ENCODE measurements at regions not wholly inside any gene's neighbourhood (a gene's known extent, or its start where the extent isn't known, plus 50 kb on each side); places are given as distances from the start of the nearest gene placed in this dataset.

DNA sequence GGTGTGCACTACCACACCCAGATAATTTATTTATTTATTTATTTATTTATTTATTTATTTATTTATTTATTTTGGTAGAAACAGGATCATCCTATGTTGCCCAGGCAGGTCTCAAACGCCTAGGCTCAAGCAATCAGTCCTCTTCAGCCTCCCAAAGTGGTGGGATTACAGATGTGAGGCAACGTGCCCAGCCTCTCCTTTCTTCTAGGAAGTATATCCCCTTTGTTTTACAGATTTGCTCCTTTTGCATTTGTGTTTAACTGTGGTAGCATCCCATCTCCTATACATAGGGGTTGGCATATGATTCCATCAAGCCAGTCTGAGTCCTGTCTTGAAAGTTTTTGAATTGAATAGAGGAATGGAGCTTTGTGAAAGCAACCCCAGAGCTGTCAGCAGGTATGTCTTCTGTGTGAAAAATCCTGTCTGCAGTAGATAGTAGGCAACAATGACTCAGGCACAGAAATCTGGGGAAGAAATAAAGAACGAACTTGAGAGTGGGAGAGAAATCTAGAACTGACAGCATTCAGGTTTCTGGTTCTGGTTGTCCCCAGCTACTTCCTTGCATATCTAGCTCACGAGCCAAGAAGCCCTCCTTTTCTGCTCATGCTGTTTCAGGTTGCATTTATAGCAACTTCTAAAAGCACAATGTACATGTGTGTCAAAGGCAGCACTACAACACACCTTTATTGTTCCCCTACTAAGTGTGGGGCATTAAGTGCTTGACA, 113.7 kb upstream of the LSM6 start:
- no peaks in the 10 kb centered on the region for H3K36me3 ChIP-seq (ENCODE audit: control insufficient read depth, insufficient read depth, low read length)
- peaks cover 8 to 13% of the 10 kb centered on the region in 2 donors for H3K27me3 Mint-ChIP-seq (ENCODE audit: low read depth in 2 of 2)
- no peak overlapping the region for H3K4me3 Mint-ChIP-seq
- WGBS (ENCODE audit: insufficient coverage): 65% methylated on average over 3 of the region's 4 CpGs
- H3K27ac ChIP-seq (ENCODE audit: low read length): no peak overlapping the region
- intact Hi-C loops (cut with micrococcal nuclease): no loop called here
- H3K9me3 ChIP-seq (ENCODE audit: control insufficient read depth, insufficient read depth, low read length): no peaks in the 10 kb centered on the region
- DNase-seq: no peak
- H3K27me3 ChIP-seq (ENCODE audit: control insufficient read depth, insufficient read depth, low read length): no peaks in the 10 kb centered on the region
- peaks cover 3% of the 10 kb centered on the region for H3K4me1 ChIP-seq (ENCODE audit: control insufficient read depth, insufficient read depth, low read length)
- H3K4me3 ChIP-seq (ENCODE audit: low read length): no peak overlapping the region
- peaks cover 0 to 2% of the 10 kb centered on the region in 2 donors for H3K9me3 Mint-ChIP-seq
- no peaks in the 10 kb centered on the region for H3K4me1 Mint-ChIP-seq
- ATAC-seq: no peak
- H3K36me3 Mint-ChIP-seq: no peaks in the 10 kb centered on the region
- H3K27ac Mint-ChIP-seq: no peak overlapping the region
- TF ChIP-seq, protein P1, sequence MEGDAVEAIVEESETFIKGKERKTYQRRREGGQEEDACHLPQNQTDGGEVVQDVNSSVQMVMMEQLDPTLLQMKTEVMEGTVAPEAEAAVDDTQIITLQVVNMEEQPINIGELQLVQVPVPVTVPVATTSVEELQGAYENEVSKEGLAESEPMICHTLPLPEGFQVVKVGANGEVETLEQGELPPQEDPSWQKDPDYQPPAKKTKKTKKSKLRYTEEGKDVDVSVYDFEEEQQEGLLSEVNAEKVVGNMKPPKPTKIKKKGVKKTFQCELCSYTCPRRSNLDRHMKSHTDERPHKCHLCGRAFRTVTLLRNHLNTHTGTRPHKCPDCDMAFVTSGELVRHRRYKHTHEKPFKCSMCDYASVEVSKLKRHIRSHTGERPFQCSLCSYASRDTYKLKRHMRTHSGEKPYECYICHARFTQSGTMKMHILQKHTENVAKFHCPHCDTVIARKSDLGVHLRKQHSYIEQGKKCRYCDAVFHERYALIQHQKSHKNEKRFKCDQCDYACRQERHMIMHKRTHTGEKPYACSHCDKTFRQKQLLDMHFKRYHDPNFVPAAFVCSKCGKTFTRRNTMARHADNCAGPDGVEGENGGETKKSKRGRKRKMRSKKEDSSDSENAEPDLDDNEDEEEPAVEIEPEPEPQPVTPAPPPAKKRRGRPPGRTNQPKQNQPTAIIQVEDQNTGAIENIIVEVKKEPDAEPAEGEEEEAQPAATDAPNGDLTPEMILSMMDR (IDR thresholded peaks at IDR 0.05): no peak

DNA sequence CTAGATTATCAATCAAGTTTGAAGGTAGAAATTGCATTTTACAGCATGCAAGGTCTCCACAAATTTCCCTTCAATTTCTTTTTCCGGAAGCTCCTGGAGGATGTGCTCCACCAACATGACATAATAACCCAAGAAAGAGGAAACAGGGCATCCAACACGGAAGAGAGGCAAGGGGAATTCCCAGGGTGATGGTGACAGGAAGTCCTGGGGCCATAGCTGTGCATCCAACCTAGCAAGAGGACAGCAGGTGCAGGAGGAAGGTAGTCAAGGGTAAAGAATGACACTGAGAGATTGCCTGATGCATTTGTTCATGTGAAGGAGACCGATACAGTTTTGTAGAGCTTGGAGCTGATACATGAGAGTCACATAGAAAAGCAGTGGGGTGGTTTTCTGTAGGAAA, 115.7 kb upstream of the LSM6 start:
- no peak overlapping the region for H3K27ac Mint-ChIP-seq
- DNase-seq (peak in 1 of 2 donors; percentile 14), ATAC-seq (peak in 1 of 3 donors; percentile 46)
- no peak overlapping the region for H3K27ac ChIP-seq (ENCODE audit: low read length)
- peaks cover 0 to 4% of the 10 kb centered on the region in 2 donors for H3K9me3 Mint-ChIP-seq
- no peaks in the 10 kb centered on the region for H3K4me1 Mint-ChIP-seq
- peaks cover 13 to 16% of the 10 kb centered on the region in 2 donors for H3K27me3 Mint-ChIP-seq (ENCODE audit: low read depth in 2 of 2)
- no peak overlapping the region for H3K4me3 ChIP-seq (ENCODE audit: low read length)
- no peaks in the 10 kb centered on the region for H3K36me3 Mint-ChIP-seq
- WGBS (ENCODE audit: insufficient coverage): 52% methylated on average over 3 of the region's 3 CpGs
- H3K4me1 ChIP-seq (ENCODE audit: control insufficient read depth, insufficient read depth, low read length): peaks cover 3% of the 10 kb centered on the region
- no peaks in the 10 kb centered on the region for H3K9me3 ChIP-seq (ENCODE audit: control insufficient read depth, insufficient read depth, low read length)
- TF ChIP-seq, protein P1 (IDR thresholded peaks at IDR 0.05): no peak
- intact Hi-C loops (cut with micrococcal nuclease): no loop called here
- H3K4me3 Mint-ChIP-seq: no peak overlapping the region
- no peaks in the 10 kb centered on the region for H3K27me3 ChIP-seq (ENCODE audit: control insufficient read depth, insufficient read depth, low read length)
- H3K36me3 ChIP-seq (ENCODE audit: control insufficient read depth, insufficient read depth, low read length): no peaks in the 10 kb centered on the region

DNA sequence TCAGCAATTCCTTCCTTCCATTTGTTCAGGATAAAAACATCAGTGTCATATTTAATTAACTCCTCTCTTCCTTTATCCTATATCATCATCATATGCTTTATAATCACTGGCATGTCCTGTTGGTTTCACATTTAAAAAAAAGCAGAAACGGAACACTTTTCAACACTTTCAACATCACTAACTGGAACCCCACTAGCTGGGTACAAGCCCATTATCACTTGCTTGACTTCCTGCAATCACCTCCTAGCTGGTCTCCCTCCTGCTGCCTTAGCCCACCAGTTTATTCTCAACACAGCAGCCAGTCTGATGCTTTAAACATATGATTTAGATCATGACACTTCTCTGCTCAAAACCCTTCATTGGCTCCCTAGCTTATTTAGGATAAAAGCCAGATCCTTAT, 116.4 kb upstream of the LSM6 start:
- Mint-ChIP-seq H3K9me3 (peaks cover 0 to 4% of the 10 kb centered on the region in 2 donors), H3K36me3 (no peaks in the 10 kb centered on the region), H3K4me3 (no peak overlapping the region), H3K27ac (no peak overlapping the region), H3K27me3 (ENCODE audit: low read depth in 2 of 2) (peaks cover 7 to 16% of the 10 kb centered on the region in 2 donors), H3K4me1 (no peaks in the 10 kb centered on the region)
- no peaks in the 10 kb centered on the region for H3K9me3 ChIP-seq (ENCODE audit: control insufficient read depth, insufficient read depth, low read length)
- no peak overlapping the region for H3K4me3 ChIP-seq (ENCODE audit: low read length)
- DNase-seq (no peak), ATAC-seq (no peak)
- TF ChIP-seq, protein P1 (IDR thresholded peaks at IDR 0.05): no peak
- no peaks in the 10 kb centered on the region for H3K27me3 ChIP-seq (ENCODE audit: control insufficient read depth, insufficient read depth, low read length)
- intact Hi-C loops (cut with micrococcal nuclease): no loop called here
- peak overlapping the region; percentile 63 for H3K27ac ChIP-seq (ENCODE audit: low read length)
- H3K36me3 ChIP-seq (ENCODE audit: control insufficient read depth, insufficient read depth, low read length): no peaks in the 10 kb centered on the region
- peaks cover 3% of the 10 kb centered on the region for H3K4me1 ChIP-seq (ENCODE audit: control insufficient read depth, insufficient read depth, low read length)
- 54% methylated on average over 1 of the region's 1 CpG for WGBS (ENCODE audit: insufficient coverage)

DNA sequence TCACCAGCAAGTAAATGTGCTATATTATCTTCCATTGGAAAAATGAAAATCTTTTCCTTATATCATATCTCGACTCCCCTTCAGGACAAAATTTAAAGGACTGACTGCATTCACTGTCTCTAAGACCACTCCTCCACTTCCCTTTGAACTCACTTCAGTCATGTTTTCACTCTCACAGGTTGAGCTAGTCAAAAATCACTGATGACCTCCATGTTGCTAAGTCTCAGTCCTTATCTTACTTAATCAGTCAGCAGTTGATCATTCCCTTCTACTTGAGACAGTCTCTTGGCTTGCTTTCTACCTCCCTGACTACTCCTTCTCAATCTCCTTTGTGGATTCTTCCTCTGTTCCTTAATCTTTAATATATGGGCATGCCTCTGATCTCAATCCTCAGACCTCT, 117.0 kb upstream of the LSM6 start:
- Histone ChIP-seq H3K27ac (ENCODE audit: low read length) (no peak overlapping the region), H3K36me3 (ENCODE audit: control insufficient read depth, insufficient read depth, low read length) (no peaks in the 10 kb centered on the region), H3K27me3 (ENCODE audit: control insufficient read depth, insufficient read depth, low read length) (no peaks in the 10 kb centered on the region), H3K9me3 (ENCODE audit: control insufficient read depth, insufficient read depth, low read length) (no peaks in the 10 kb centered on the region), H3K4me3 (ENCODE audit: low read length) (no peak overlapping the region), H3K4me1 (ENCODE audit: control insufficient read depth, insufficient read depth, low read length) (peaks cover 3% of the 10 kb centered on the region)
- Mint-ChIP-seq H3K27me3 (ENCODE audit: low read depth in 2 of 2) (peaks cover 5 to 15% of the 10 kb centered on the region in 2 donors), H3K4me1 (no peaks in the 10 kb centered on the region), H3K36me3 (no peaks in the 10 kb centered on the region), H3K27ac (no peak overlapping the region), H3K9me3 (peaks cover 0 to 4% of the 10 kb centered on the region in 2 donors), H3K4me3 (no peak overlapping the region)
- intact Hi-C loops (cut with micrococcal nuclease): no loop called here
- 72% methylated on average over 1 of the region's 1 CpG for WGBS (ENCODE audit: insufficient coverage)
- DNase-seq (no peak), ATAC-seq (no peak)
- TF ChIP-seq, protein P1 (IDR thresholded peaks at IDR 0.05): no peak
